ENCODE measurements at regions not wholly inside any gene's neighbourhood (a gene's known extent, or its start where the extent isn't known, plus 50 kb on each side); places are given as distances from the start of the nearest gene placed in this dataset.
A peak's percentile ranks its signal among the peaks of the same experiment; 100 is the strongest.
"Not testable (repeated sequence)": the region's sequence is repeated elsewhere in the genome, so short reads cannot be mapped to it uniquely, and the experiment has no call there.

DNA sequence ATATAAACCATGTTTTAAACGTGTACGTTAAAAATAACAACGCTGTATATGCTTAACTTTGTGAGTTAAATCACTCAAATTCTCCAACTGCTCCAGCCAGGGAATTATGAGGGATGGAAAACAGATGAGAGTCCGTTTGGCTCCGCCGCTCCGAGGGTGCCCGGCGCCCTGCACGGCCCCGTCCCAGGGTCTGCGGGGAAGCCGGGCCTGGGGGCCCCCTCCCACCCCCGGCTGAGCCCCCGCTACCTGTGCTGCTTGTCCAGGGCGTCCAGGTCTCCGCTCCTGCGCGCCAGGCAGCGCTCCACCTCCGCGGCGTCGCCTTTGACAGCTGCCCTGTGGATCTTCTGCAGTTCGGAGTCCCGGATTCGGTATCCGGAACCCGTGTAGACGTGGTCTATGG, 415.5 kb downstream of the FOXD4L4 start:
- not testable (repeated sequence) for DNase-seq (ENCODE audit: low spot score); ATAC-seq

DNA sequence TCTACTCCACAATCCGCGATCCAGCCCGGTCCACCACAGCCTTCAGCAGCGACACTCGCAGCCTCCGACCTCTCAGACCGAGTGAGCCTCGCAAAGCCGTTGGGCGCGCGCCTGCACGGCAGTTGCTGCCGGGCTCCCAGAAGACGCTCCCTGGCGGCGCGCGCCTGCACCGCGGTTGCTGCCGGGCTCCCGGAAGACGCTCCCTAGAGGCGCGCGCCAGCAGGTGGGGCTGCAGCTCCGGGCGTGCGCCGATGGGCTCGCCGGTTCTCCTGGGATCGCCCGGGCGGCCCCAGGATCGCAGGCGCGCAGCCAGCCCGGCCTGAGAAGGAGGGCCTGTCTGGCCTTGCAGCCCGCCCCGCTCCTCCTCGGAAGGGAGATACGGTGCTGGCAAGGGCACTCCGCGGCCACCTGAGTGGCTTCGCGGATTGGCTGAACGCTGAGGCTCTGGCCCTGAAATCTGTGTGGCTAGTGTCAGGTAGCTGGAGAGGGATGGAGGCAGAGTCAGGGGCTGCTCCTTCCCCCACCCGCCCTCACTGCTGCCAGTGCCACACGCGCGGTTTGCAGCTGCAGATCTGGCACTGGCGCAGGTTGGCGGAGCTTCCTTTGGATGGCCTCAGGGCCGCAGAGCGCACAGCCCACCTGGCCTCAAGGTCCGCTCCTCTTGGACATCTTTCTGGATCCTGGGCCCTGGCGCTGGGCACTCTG, 416.2 kb downstream of the FOXD4L4 start:
- DNase-seq (ENCODE audit: low spot score) (peak; percentile 51), ATAC-seq (peak; percentile 97)

GRCh38 chr9:66153971-66154691, 417.2 kb downstream of the FOXD4L4 start:
- not testable (repeated sequence) for ATAC-seq; DNase-seq (ENCODE audit: low spot score)

DNA sequence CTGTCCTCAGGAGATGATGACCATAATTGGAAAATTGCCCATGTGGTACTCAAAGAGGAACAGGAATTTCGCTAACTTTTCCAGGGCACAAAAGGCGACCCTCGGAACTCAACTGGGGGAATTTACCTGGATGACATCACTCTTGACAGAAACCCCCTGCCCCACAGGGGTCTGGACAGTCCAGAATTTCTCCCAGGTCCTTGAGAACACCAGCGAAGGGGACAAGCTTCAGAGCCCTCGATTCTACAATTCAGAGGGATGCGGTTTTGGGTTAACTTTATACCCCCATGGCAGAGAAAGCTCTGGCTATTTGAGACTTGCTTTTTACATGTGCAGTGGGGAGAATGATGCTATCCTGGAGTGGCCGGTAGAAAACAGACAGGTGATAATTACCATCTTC, 445.4 kb downstream of the FOXD4L4 start:
- DNase-seq (ENCODE audit: low spot score); ATAC-seq: not testable (repeated sequence)

GRCh38 chr9:66183648-66184047, 446.7 kb downstream of the FOXD4L4 start:
- ATAC-seq; DNase-seq (ENCODE audit: low spot score): not testable (repeated sequence)

GRCh38 chr9:66197199-66197598, 460.3 kb downstream of the FOXD4L4 start:
- DNase-seq (ENCODE audit: low spot score); ATAC-seq: not testable (repeated sequence)

- not testable (repeated sequence) for DNase-seq (ENCODE audit: low spot score)
- ATAC-seq: peak; percentile 60
Measured at GRCh38 chr9:66198421-66198820, 461.5 kb downstream of the FOXD4L4 start.

DNA sequence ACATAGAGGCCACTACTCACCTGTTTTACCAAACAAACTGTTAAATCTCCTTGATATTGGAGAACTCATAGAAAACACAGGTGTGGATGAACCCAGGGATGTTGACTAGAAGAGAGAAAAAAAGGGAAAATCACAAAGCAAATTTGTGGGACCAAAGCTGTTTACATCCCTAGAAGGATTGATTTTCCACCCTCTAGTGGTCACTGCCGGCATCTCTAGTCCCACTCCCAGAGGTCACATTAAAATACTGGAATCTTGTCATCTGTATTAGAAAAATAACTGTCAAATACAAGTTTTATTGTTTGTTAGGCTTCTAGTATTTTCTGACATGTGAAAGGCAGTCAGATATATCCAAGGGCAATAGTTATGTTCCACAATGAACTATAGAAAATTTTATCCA, 469.7 kb downstream of the FOXD4L4 start:
- peak; percentile 68 for ATAC-seq
- not testable (repeated sequence) for DNase-seq (ENCODE audit: low spot score)

DNA sequence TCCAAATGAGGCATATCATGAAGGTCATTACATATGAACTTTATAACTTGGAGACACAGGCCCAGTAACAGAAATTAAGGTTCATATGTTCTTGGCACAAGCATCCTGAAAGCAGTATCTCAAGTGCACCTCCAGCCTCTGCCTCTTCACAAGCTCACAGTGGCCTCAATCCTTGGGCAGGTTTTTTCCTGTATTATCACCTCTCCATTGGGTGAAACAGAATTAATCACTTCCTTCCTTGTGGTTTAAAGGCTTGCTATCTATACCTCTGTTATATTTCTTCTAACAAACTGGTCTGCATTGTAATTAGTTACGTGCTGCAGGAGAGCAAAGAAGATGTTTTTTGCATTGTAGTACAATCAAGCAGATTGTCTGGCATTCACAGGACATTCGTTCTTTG, 471.0 kb downstream of the FOXD4L4 start:
- ATAC-seq; DNase-seq (ENCODE audit: low spot score): not testable (repeated sequence)

- not testable (repeated sequence) for ATAC-seq
Measured at GRCh38 chr9:66244763-66245162, 507.8 kb downstream of the FOXD4L4 start.

GRCh38 chr9:66245481-66245880, 508.5 kb downstream of the FOXD4L4 start:
- ATAC-seq; DNase-seq (ENCODE audit: low spot score): not testable (repeated sequence)

More at GRCh38 chr9:66244763-66245162, 507.8 kb downstream of the FOXD4L4 start:
- DNase-seq (ENCODE audit: low spot score): not testable (repeated sequence)

DNA sequence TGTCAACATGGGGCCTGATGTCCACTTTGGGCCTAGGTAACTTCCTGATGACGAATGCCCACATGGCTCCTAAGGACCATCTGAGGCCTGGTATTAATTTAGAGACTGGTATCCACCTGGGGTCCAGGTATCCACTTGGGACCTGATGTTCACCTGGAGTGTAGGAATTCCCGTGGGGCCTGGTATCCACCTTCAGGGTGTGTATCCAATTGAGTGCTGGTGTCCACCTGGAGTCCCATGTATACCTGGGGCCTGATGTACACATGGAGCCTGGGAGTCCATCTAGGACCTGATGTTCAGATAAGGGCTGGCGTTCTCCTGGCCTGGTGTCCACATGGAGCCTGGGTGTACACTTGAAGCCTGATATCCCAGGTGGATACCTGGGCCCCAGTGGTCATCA, 520.6 kb downstream of the FOXD4L4 start:
- ATAC-seq: not testable (repeated sequence)

GRCh38 chr9:66261576-66261975, 524.6 kb downstream of the FOXD4L4 start:
- DNase-seq (ENCODE audit: low spot score); ATAC-seq: not testable (repeated sequence)

More for the DNA sequence above, 520.6 kb downstream of the FOXD4L4 start:
- not testable (repeated sequence) for DNase-seq (ENCODE audit: low spot score)

GRCh38 chr9:66263621-66264020, 526.7 kb downstream of the FOXD4L4 start:
- not testable (repeated sequence) for DNase-seq (ENCODE audit: low spot score); ATAC-seq

DNA sequence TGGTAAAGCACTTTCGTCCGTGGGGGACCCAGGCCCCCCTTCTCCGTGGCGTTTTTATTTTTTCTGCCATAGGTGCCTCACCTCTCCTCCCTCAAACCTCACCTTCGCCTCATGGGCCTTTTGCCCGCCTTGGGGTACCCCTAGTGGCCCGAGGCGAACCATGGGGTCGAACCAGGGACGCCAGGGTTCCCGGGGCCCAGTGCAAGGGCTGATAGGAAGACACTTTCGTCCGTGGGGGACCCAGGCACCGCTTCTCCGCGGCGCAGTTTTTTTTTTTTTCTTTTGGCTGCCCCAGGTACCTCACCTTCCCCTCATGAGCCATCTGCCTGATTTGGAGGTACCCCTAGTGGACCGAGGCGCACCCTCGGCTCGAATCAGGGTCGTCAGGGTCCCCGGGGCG, 527.8 kb downstream of the FOXD4L4 start:
- not testable (repeated sequence) for ATAC-seq; DNase-seq (ENCODE audit: low spot score)

DNA sequence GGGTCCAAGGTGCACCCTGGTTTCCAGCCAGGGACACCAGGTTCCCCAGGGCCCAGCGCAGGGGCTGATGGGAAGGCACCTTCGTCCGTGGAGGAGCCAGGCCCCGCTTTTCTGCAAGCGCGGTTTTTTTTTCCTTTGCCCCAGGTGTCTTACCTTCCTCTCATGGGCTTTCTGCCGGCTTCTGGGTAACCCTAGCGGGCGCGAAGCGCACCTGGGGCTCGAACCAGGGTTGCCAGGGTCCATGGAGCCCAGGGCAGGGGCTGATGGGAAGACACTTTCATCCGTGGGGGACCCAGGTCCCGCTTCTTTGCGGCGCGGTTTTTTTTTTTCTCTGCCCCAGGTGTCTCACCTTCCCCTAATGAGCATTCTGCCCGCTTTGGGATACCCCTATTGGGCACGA, 529.3 kb downstream of the FOXD4L4 start:
- ATAC-seq: not testable (repeated sequence)

GRCh38 chr9:66266856-66267430, 530.0 kb downstream of the FOXD4L4 start:
- not testable (repeated sequence) for DNase-seq (ENCODE audit: low spot score); ATAC-seq

More for the DNA sequence above, 529.3 kb downstream of the FOXD4L4 start:
- DNase-seq (ENCODE audit: low spot score): not testable (repeated sequence)

- DNase-seq (ENCODE audit: low spot score); ATAC-seq: not testable (repeated sequence)
Measured at GRCh38 chr9:66267684-66268083, 530.7 kb downstream of the FOXD4L4 start.

DNA sequence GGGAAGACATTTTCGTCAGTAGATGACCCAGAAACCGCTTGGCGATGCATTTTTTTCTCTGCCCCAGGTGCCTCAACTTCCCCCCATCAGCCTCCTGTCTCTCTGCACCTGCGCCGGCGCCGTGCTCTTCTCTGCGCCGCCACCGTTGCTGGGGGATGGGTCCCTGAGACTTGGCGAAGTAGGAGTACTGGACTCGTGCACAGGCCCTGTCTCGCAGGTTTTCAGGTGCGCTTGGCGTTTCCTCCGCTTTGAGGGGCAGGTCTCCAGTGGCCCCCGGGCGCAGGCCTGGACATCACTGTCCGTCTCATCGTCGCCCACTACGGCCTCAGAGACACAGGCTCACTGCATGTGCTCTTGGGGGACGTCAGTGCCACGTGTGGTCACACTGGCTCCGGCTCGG, 532.1 kb downstream of the FOXD4L4 start:
- DNase-seq (ENCODE audit: low spot score); ATAC-seq: not testable (repeated sequence)

DNA sequence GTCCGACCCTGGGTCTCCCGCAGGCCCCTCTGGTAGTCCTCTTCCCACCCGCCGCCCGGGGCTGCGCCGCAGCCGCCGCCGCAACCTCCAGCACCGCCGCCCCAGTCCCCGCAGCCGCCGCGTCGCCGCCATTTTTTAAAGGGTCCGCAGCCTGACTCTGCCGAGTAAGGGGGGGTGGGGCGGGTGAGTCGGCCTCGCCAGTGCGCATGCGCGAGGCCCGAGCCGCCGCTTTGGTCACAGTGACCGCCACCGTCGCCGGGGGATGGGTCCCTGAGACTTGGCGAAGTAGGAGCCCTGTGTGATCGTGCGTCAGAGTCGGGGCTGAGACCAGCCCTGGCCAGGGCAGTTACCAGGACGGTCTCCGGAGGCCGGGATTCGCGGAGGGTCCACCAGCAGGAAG, 532.8 kb downstream of the FOXD4L4 start:
- DNase-seq (ENCODE audit: low spot score): peak; percentile 78

DNA sequence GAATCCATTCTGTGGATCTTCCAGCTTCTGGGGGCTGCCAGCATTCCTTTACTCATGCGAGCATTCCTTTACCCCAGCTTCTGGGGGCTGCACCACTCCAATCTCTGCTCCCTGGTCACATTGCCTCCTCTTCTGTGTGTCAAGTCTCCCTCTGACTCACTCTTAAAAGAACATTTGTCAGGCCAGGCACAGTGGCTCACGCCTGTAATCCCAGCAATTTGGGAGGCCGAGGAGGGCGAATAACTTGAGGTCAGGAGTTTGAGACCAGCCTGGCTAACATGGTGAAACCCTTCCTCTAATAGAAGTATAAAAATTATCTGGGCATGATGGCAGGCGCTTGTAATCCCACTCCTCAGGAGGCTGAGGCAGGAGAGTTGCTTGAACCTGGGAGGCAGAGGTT, 541.9 kb downstream of the FOXD4L4 start:
- not testable (repeated sequence) for ATAC-seq; DNase-seq (ENCODE audit: low spot score)

More for the DNA sequence above, 532.8 kb downstream of the FOXD4L4 start:
- peak; percentile 52 for ATAC-seq

Data from left lobe of liver (tissue), 2 donors.